Posterior vena cava (tissue), 2 donors: ENCODE measurements at regions not wholly inside any gene's neighbourhood (a gene's known extent, or its start where the extent isn't known, plus 50 kb on each side); places are given as distances from the start of the nearest gene placed in this dataset.
"Not testable (repeated sequence)": the region's sequence is repeated elsewhere in the genome, so short reads cannot be mapped to it uniquely, and the experiment has no call there.

Experiments
- DNase-seq: peaks from one replicate; pipeline ENCODE4 v3.0.0-alpha.2; 2020; ENCODE audit warnings: low spot score
- intact Hi-C, 2 donors: fragments of 100-400 bp; cut with DNase I; formaldehyde crosslinking; loops; one replicate each; pipeline versions ENCODE4 v1.14.1 to v1.14.2; 2022 to 2023
- donor health status: DM: yes; HTN: yes; CAD: no.
- donor health status: DM: yes; HTN: yes; CAD: no.

DNA sequence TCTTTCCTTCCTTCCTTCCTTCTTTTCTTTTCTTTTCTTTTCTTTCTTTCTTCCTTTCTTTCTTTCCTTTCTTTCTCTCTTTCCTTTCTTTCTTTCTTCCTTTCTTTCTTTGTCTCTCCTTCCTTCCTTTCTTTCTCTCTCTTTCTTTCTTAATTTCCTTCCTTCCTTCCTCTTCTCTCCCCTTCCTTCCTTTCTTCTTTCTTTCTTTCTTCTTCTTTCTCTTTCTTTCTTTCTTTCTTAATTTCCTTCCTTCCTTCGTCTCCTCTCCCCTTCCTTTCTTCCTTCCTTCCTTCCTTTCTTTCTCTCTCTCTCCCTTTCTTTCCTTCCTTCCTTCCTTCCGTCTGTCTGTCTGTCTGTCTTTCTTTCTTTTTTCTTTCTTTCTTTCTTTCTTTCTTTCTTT lies 1446.5 kb upstream of the GOT2 start:
- intact Hi-C loops, result no loop called here

DNA sequence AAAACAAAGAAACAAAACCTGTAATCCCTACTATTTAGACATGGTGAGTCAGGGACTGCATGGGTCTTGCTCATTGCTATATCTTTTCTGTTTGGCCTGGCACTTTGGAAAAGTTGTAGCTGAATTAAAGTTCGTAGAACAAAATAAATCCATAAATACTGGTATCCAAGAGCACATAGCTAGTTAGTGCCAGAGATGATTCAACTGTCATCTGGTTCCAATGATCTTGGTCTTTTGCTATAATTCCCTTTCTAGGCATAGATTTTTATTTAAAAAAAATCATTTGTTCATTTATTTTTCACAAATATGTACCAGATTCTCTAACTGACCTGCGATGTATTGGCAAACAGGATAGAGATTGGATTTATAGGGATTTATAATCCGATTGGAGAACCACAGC lies 1436.1 kb upstream of the GOT2 start:
- no peak for DNase-seq
- intact Hi-C loops, result no loop called here

More for the DNA sequence above, 1446.5 kb upstream of the GOT2 start:
- no peak for DNase-seq

DNA sequence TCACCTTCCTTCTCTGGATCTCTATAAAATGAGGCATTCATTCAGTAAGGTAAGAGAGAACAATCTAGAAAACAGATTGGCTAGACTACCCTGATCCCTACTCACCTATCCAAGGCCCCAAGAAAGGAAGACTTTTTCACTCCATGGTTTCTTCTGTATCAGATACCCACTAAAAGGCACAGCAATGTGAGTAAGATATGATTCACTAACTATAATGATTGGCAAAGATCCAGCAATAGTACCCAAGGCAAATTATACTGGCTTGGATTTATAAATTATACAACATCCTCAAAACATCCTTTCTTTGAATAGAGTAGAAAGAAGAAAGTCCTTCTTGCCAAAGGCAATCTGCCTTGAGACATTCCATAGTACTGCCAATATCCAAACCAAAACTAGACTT lies 1432.0 kb upstream of the GOT2 start:
- intact Hi-C loops, result no loop called here
- DNase-seq, result no peak

DNA sequence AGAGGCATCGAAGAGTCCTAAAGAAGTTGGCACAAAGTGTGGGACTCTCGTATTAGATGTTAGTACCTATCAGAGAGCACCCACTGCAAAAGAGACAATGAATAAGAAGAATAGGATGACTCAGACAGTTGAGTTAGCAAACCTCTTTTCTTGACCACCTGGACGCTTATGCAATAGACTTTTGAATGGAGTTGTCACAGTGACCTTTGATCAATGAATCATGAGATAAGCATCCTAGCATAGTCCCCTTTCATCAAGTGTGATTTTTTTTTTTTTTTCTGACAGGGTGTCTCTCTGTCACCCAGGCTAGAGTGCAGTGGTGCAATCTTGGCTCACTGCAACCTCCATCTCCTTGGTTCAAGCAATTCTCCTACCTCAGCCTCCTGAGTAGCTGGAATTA lies 1417.9 kb upstream of the GOT2 start:
- DNase-seq, result no peak
- intact Hi-C loops, result no loop called here

DNA sequence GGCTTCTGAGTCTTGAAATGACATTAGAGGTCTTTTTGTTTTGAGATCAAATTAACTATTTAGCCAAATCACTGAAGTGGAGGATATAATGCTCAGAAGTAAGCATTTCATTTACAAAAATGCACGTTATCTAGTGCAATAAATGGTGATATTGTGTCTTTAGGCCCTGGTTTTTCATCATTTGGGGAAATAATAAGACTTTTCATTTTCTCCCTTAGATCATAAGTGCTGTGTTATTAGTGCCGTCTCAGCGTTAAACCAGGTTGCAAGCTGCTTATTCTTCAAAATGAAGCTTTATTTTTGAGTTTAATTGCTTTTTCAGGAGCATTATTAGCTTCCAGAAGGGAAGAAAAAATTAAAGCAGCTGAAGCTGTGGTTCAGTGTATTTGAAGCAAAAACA lies 1416.8 kb upstream of the GOT2 start:
- DNase-seq, result no peak
- intact Hi-C loops, result no loop called here

DNA sequence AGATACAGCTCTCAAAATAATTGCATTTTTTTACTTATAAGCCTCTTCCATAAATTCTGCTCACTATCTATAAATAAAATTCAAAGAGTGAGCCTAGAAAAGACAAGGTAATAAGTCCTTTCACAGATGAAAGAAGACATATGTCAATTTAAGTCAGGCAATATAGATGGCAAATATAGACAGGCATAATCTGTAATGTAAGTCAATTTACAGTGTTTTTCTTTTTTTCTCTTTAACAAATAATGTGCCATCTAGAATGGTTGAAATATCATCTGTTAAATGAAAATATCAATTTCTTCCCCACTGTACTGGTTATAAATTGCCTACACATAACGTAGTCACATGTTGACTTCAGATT lies 1409.2 kb upstream of the GOT2 start:
- no peak for DNase-seq
- intact Hi-C loops, result no loop called here

DNA sequence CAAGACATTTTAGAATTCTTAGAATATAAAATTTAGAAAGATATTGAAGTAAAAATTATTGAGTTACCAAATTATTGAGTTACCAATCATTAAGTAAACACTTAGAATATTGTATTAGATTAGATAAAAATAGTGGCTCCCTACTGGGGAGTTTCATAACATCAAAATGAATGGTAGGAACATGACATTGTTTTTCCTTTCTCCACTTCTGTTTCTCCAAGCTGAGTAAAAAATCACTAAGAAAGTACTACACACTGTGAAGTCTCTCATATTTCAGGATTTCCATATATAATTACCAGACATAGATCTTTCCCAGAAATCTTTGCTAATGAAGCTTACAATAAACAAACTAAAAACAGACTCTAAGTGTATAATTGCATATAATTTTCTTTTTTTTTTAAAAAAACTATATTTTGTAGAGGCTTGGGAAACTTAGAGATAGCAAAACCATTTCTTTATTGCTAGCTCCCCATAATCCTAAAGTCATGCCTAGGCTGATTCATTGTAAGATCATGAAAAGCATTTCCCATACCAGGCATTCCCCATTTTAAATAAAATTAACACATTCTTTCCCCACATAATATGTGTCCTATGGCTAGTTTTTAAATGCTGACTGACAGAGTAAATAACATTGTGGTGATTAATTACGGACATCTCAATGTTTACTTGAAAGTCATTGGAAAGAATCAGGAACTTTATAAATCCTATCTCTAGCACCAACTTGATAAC lies 1408.7 kb upstream of the GOT2 start:
- intact Hi-C loops, result no loop called here
- no peak for DNase-seq

DNA sequence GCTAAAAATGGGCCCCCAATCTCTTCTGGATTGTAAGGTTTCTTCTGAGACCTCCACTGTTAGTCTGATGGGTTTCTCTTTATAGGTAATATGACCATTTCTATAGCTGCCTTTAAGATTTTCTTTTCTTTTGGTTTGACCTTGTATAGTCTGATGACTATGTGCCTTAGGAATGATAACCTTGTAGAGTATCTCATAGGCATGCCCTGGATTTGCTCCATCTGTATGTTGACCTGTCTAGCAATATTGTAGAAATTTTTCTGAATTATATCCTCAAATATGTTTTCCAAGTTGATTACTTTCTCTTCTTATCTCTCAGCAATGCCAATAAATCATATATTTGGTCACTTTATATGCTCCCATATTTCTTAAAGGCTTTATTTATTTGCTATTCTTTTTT lies 1403.8 kb upstream of the GOT2 start:
- no peak for DNase-seq
- intact Hi-C loops, result no loop called here

DNA sequence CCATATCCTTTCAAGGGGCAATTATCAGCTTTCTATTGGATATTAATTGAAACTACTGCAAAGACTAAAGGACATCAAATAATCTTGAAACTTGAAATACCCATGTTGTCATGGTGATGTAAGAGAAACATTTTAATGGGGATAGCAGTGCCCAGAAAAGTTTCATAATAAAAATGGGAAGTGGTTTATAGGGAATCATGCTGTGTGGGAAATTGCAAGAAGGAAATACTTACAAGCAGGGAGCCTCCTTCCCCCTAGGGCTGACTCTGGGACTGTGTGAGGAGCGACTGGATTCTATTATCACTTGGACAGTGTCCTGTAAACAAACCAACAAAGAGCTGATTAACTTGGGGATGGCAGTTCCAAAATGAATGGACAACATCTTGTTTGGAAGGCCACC lies 1393.1 kb upstream of the GOT2 start:
- intact Hi-C loops, result no loop called here
- DNase-seq, result no peak

DNA sequence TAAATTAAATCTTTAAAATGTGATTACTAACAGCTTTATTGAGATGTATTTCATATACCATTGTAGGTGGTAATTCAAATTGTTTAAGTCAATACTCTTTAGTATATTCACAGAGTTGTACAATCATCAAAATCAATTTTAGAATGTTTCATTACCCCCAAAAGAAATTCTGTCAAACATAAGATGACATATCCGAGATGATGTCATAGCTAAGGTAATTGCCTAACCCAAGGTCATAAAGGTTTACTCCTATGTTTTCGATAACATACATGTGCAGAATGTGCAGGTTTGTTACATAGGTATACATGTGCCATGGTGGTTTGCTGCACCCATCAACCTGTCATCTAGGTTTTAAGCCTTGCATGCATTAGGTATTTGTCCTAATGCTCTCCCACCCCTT lies 1392.0 kb upstream of the GOT2 start:
- DNase-seq, intact Hi-C loops: not testable (repeated sequence)

DNA sequence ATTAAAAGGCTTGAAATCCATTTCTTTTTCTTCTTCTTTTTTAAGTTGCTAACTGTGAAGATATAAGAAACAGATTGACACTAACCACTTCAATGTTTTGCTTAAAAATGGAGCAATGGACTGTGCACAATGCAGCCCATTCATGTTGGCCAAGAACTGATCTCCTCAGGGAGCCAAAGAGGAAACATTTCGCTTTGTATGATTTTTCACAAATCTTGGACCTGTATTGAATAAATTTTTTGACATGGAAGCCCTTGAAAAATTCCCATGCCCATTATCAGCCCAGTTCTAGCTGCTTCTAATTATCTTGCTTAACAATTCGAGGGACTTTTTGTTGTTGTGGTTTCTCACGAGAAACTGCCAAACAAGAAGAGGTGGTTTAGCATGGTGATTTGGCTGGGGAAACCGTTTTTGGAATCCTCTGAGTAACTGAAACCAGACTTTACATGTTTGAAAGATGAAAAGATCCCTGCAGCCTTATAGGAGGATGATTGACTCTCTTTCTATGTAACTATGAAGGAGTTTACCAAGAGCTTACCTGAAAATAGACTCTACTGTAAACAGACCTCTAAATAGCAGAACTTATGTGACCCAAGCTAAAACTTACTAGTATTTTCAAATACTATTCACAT lies 1389.4 kb upstream of the GOT2 start:
- no peak for DNase-seq
- intact Hi-C loops, result no loop called here

DNA sequence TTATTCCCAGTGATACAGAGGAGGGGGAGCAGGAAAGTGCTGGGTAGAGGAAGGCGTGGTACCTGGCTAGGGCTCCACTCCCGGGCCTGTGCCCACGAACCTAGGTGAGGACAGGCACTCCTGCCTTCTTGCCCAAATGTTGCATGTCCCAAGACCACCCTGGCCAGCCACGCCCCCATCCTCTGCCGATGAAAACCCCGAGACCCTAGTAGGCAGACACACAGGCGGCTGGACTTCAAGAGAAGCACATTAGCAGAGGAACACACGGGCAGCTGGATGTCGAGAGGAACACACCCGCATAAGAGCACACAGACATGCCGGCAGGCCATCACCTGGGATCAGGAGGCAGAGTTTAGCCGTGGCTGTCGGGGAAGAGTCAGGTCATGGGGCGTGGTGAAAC lies 1386.5 kb upstream of the GOT2 start:
- DNase-seq, result no peak
- intact Hi-C loops, result no loop called here

DNA sequence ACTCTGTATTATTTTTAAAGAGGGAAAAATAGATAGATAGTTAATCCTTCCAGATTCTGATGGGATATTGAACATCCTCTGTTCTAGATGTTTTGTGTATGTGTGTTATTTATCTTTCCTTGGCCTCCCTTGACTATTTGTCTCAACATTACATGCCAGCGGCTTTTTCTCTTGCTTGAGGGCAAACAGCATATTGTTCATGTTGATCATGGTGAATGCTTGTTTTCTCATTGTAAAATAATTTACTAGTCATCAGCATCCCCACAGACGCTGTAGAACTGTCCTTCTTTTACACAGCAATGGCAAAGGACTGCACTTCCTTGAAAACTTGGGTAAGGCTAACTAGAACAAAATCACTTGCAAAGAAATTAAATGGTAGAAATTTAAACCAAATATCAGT lies 1376.4 kb upstream of the GOT2 start:
- DNase-seq, result no peak
- intact Hi-C loops, result no loop called here

DNA sequence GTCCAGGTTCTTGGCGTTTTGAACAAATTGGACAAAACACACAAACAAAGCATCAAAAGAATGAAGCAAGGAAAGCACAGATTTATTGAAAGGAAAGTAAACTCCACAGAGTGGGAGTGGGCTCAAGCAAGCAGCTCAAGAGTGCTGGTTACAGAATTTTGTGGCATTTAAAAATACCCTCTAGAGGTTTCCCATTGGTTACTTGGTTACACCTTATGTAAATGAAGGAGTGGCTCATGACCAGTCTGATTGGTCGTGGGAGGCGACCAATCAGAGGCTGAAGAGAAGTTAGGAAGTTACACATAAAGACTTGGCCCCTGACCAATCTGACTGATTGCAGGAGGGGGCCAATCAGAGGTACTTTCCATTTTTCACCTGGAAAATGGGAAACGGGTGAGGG lies 1373.8 kb upstream of the GOT2 start:
- intact Hi-C loops, result no loop called here
- DNase-seq, result no peak

DNA sequence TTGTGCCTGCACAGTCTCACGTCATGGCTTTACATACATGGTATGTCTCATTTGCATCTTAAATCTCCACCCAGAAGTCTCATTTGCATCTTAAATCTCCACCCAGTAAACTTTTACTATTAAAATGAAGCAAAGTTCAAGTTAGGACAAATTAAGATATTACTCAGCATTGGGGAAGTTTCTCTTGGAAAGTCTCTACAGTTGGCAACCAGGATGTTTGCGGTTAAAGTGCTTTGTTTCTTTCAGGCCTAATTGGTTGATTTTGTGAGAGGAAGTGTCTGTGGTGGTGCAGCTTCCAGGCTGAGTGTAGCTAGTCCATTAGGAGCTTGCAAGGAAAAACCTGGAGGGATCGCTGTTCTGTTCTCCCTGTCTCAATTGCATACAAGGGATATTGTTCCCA lies 1373.3 kb upstream of the GOT2 start:
- intact Hi-C loops, result no loop called here
- no peak for DNase-seq

DNA sequence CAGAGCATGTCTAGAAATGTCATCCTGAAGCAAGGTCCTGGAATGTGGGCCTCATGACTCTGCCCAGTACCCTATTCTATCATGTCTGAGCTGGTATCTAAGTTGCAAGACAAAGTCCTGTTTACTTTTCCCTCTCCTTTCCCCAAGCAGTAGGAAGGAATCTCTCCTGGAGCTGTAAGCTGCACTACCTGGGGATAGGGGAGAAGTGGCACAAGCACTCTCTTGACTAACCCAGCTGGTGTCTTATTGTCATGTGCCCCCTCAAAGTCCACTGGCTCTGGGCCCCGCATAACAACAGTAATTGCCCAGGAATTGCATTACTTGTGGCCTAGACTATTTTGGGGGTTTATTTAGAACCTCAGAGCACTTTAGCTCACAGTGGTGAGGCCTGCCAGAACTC lies 1366.3 kb upstream of the GOT2 start:
- intact Hi-C loops, result no loop called here
- no peak for DNase-seq

DNA sequence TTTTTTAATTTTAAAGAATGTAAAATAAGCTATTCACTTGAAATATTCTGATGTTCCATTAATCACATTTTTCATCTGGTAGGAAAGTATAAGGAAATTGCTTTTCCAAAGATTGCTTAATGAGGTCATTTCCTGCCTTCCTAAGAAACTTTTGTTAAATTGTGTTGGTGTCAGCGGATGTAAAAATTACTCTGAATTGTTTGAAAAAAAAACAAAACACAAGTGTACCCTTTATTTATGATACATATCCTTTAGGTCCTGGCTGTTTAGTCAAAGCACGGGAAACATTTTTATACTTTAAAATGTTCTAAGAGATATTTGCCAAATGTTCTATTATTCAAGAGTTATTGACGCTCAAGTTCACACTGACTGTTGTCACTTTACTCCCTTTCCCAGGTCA lies 1357.4 kb upstream of the GOT2 start:
- DNase-seq, result no peak
- intact Hi-C loops, result no loop called here

DNA sequence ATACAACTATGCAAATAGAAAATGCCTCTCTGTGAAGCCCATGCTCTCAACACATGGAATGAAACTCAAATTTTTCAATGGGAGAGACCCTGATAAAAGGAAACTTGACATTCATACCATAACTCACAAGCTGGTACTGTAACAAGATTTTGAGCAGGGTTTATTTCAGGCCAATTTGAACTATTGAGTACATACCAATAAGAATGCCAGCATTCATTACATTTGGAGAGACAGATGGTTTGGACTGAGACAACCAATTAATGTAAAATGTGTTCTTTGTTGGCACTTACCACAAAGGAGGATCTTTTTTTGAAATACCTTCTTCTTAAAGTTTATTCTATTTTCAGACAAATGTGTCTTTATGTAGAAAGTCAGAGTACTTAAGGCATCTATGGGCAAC lies 1357.0 kb upstream of the GOT2 start:
- intact Hi-C loops, result no loop called here
- no peak for DNase-seq

DNA sequence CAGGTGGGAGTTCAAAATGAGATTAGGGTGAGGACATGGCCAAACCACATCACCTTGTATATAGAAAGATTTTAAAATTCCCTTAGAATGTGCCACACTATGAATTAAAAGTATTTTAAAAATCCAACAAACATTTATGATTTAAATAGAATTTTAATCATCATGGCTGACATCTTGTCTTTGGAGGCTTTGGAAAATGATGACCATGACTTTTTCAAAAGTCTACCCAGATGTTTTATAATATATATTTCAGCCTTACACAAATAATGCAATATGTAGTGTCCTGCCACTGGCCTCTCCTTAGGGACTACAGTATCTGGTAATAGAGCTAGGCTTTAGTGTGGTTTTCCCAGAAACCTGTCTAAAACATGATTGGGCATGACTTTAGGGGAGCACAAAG lies 1353.4 kb upstream of the GOT2 start:
- intact Hi-C loops, result no loop called here
- DNase-seq, result no peak

DNA sequence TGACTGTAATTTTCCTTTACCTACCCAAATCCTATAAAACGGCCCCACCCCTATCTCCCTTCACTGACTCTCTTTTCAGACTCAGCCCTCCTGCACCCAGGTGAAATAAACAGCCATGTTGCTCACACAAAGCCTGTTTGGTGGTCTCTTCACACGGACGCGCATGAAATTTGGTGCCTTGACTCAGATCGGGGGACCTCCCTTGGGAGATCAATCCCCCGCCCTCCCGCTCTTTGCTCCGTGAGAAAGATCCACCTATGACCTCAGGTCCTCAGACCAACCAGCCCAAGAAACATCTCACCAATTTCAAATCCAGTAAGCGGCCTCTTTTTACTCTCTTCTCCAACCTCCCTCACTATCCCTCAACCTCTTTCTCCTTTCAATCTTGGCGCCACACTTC lies 1344.7 kb upstream of the GOT2 start:
- intact Hi-C loops, DNase-seq: not testable (repeated sequence)

DNA sequence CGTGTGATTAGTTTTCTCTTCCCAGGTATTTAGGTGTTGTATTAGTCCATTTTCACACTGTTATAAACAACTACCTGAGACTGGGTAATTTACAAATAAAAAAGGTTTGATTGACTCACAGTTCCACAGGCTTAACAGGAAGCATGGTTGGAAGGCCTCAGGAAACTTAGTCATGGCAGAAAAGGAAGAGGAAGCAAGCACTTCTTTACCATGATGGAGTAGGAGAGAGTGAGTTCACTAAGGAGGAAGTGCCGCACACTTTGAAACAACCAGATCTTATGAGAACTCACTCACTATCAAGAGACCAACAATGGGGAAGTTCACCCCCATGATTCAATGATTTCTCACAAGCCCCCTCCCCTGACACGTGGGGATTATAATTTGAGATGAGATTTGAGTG lies 1343.7 kb upstream of the GOT2 start:
- intact Hi-C loops, result no loop called here
- DNase-seq, result no peak

DNA sequence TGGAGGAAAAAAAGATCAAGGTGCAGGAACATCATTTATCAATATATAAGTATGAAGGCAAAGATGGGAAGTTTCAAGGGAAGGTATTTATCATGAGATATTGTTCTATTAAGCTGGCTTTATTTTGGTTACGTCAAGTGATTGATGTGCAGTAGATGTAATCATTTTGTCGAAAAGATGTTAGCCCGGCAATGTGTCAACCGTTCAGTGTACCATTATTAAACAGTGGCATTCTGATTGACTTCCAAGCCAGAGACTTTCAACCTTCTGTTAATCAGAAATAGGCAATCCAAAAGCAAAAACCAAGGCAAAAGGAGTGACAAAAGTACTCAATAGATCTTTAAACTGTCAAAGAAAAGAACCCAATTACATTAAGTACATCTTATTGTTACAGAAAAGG lies 1340.3 kb upstream of the GOT2 start:
- intact Hi-C loops, result no loop called here
- DNase-seq, result no peak
